ENCODE measurements at regions not wholly inside any gene's neighbourhood (a gene's known extent, or its start where the extent isn't known, plus 50 kb on each side); places are given as distances from the start of the nearest gene placed in this dataset.
A peak's percentile ranks its signal among the peaks of the same experiment; 100 is the strongest.

DNA sequence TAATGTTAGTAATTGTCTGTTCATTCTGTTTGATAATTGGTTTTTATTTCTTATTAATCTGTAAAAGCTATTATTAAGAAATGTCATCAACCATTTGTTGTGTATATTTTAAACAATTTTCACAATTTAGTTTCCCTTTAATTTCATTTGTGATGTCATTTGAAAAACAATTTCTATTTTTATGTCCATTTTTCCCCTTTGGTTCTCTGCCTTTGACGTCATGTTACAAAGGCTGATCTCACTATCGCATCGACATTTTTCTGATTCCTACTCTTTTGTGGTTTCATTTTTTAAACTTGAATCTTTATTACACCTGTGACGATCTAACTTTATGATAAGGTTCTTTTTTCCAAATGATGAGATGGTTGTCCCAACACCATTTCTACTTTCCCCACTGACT, 191.0 kb upstream of the ZNF507 start:
- Histone ChIP-seq H4K12ac (ENCODE audit: low read depth, low read length) (no peak overlapping the region), H3K14ac (ENCODE audit: low read length) (no peak overlapping the region), H2AFZ (ENCODE audit: insufficient read depth, low read length, poor library complexity) (no peak overlapping the region), H3K4me3 (ENCODE audit: low read depth, low read length) (no peak overlapping the region), H3K9me3 (ENCODE audit: insufficient read depth, low read depth, low read length) (no peaks in the 10 kb centered on the region), H2AK5ac (ENCODE audit: low read length) (no peak overlapping the region), H3K27me3 (ENCODE audit: insufficient read depth, low read length) (no peaks in the 10 kb centered on the region), H3K79me1 (ENCODE audit: low read length) (no peaks in the 10 kb centered on the region), H2BK120ac (ENCODE audit: insufficient read depth, low read length, poor library complexity) (no peak overlapping the region), H2BK12ac (ENCODE audit: low read length) (no peak overlapping the region), H4K8ac (ENCODE audit: low read depth, low read length) (no peak overlapping the region), H3K4ac (ENCODE audit: low read depth, low read length) (no peak overlapping the region), H3K9ac (ENCODE audit: low read length) (no peak overlapping the region), H3K4me1 (ENCODE audit: control insufficient read depth in 1 of 2, insufficient read depth in 2 of 2, low read length in 2 of 2) (no peaks in the 10 kb centered on the region), H2BK5ac (ENCODE audit: low read depth, low read length, poor library complexity) (no peak overlapping the region), H4K91ac (ENCODE audit: low read depth, low read length) (no peak overlapping the region), H3K79me2 (ENCODE audit: control insufficient read depth, insufficient read depth, low read length, poor library complexity) (no peaks in the 10 kb centered on the region), H3K36me3 (ENCODE audit: control insufficient read depth in 1 of 2, insufficient read depth in 2 of 2, low read length in 2 of 2) (no peaks in the 10 kb centered on the region), H3K18ac (ENCODE audit: low read length) (no peak overlapping the region), H3K4me2 (ENCODE audit: low read length) (no peak overlapping the region), H3K23ac (ENCODE audit: low read length) (no peak overlapping the region), H3K27ac (ENCODE audit: low read depth, low read length) (no peak overlapping the region)
- DNase-seq: no peak
- WGBS (ENCODE audit: extremely low coverage, insufficient coverage, insufficient read length): no CpG with 5 or more reads among the region's 4 CpGs

DNA sequence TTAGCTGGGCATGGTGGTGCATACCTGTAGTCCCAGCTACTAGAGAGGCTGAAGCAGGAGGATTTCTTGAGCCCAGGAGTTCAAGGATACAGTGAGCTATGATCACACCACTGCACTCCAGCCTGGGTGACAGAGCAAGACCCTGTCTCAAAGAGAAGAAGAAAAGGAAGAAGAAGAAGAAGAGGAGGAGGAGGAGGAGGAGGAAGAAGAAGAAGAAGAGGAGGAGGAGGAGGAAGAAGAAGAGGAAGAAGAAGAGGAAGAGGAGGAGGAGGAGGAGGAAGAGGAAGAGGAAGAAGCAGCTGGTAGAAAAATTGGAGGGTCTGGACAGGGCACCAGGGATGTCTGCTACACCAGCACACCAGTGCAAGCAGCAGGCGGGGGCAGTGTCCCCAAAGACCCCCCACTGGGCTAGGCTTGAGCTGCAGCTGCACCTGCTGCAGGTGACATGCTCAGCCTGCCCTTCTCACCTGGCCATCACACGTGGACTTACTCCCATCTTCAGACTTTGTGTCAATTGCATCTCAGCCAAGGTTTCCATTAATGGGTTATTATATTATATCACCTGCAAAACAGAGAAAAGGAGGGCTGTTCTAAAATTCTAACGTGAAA, 180.9 kb upstream of the ZNF507 start:
- Histone ChIP-seq H2BK5ac (ENCODE audit: low read depth, low read length, poor library complexity) (no peak overlapping the region), H4K8ac (ENCODE audit: low read depth, low read length) (no peak overlapping the region), H3K18ac (ENCODE audit: low read length) (no peak overlapping the region), H3K4me3 (ENCODE audit: low read depth, low read length) (no peak overlapping the region), H3K9ac (ENCODE audit: low read length) (no peak overlapping the region), H2BK12ac (ENCODE audit: low read length) (no peak overlapping the region), H2BK120ac (ENCODE audit: insufficient read depth, low read length, poor library complexity) (no peak overlapping the region), H2AFZ (ENCODE audit: insufficient read depth, low read length, poor library complexity) (no peak overlapping the region), H3K27me3 (ENCODE audit: insufficient read depth, low read length) (no peaks in the 10 kb centered on the region), H3K79me2 (ENCODE audit: control insufficient read depth, insufficient read depth, low read length, poor library complexity) (no peaks in the 10 kb centered on the region), H3K14ac (ENCODE audit: low read length) (no peak overlapping the region), H3K4ac (ENCODE audit: low read depth, low read length) (no peak overlapping the region), H4K12ac (ENCODE audit: low read depth, low read length) (no peak overlapping the region), H3K79me1 (ENCODE audit: low read length) (no peaks in the 10 kb centered on the region), H3K27ac (ENCODE audit: low read depth, low read length) (no peak overlapping the region), H4K91ac (ENCODE audit: low read depth, low read length) (no peak overlapping the region), H3K4me1 (ENCODE audit: control insufficient read depth in 1 of 2, insufficient read depth in 2 of 2, low read length in 2 of 2) (no peaks in the 10 kb centered on the region), H3K23ac (ENCODE audit: low read length) (no peak overlapping the region), H2AK5ac (ENCODE audit: low read length) (no peak overlapping the region), H3K36me3 (ENCODE audit: control insufficient read depth in 1 of 2, insufficient read depth in 2 of 2, low read length in 2 of 2) (no peaks in the 10 kb centered on the region), H3K4me2 (ENCODE audit: low read length) (no peak overlapping the region), H3K9me3 (ENCODE audit: insufficient read depth, low read depth, low read length) (peaks cover 1% of the 10 kb centered on the region)
- DNase-seq: no peak
- WGBS (ENCODE audit: extremely low coverage, insufficient coverage, insufficient read length): no CpG with 5 or more reads among the region's 3 CpGs

DNA sequence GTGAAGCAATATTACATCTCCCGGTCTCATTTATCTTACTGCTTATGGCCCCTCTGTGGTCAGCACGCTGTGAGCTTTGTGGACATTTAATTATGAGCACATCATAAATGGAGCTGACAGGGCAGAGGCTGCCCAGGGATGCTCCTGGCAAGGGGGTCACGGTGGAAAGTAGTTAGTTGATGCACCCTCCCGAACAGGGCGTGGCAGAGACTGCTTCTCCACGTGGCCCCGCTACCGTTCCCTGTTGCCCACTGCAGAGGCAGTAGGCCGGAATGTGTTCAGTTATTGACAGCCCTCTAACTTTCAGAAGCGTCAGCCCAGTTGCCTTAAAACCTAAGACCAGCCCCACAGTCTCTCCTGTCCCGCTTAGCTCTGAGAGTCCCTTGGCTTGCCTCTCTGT, 180.3 kb upstream of the ZNF507 start:
- Histone ChIP-seq H3K9ac (ENCODE audit: low read length) (no peak overlapping the region), H2AK5ac (ENCODE audit: low read length) (no peak overlapping the region), H2BK120ac (ENCODE audit: insufficient read depth, low read length, poor library complexity) (no peak overlapping the region), H4K8ac (ENCODE audit: low read depth, low read length) (no peak overlapping the region), H3K36me3 (ENCODE audit: control insufficient read depth in 1 of 2, insufficient read depth in 2 of 2, low read length in 2 of 2) (no peaks in the 10 kb centered on the region), H3K18ac (ENCODE audit: low read length) (no peak overlapping the region), H4K91ac (ENCODE audit: low read depth, low read length) (no peak overlapping the region), H3K79me2 (ENCODE audit: control insufficient read depth, insufficient read depth, low read length, poor library complexity) (no peaks in the 10 kb centered on the region), H3K4ac (ENCODE audit: low read depth, low read length) (no peak overlapping the region), H3K4me2 (ENCODE audit: low read length) (no peak overlapping the region), H3K79me1 (ENCODE audit: low read length) (no peaks in the 10 kb centered on the region), H3K4me3 (ENCODE audit: low read depth, low read length) (no peak overlapping the region), H3K23ac (ENCODE audit: low read length) (no peak overlapping the region), H2BK12ac (ENCODE audit: low read length) (no peak overlapping the region), H2AFZ (ENCODE audit: insufficient read depth, low read length, poor library complexity) (no peak overlapping the region), H3K27ac (ENCODE audit: low read depth, low read length) (no peak overlapping the region), H3K4me1 (ENCODE audit: control insufficient read depth in 1 of 2, insufficient read depth in 2 of 2, low read length in 2 of 2) (no peaks in the 10 kb centered on the region), H4K12ac (ENCODE audit: low read depth, low read length) (no peak overlapping the region), H3K14ac (ENCODE audit: low read length) (no peak overlapping the region), H2BK5ac (ENCODE audit: low read depth, low read length, poor library complexity) (no peak overlapping the region), H3K27me3 (ENCODE audit: insufficient read depth, low read length) (no peaks in the 10 kb centered on the region), H3K9me3 (ENCODE audit: insufficient read depth, low read depth, low read length) (peaks cover 1% of the 10 kb centered on the region)
- no CpG with 5 or more reads among the region's 11 CpGs for WGBS (ENCODE audit: extremely low coverage, insufficient coverage, insufficient read length)
- no peak for DNase-seq

DNA sequence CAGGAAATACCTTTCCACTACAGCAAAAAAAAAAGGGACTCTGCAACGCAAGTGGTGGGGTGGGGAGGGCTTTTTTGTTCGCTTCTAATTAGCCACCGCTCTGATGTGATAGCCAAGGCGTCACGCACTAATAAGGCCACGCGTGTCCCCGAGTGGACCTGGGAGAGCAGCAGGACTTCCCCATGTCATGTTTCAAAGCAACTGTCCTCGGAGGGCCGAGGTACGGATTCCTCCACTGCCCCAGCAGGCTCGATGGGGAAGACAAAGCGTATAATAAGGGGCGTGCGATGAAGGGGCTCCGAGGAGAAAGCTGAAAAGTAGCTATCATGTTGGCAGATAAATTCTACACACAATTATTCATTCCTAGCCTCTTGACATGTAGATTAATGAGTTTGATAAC, 179.7 kb upstream of the ZNF507 start:
- DNase-seq: no peak
- Histone ChIP-seq H3K9me3 (ENCODE audit: insufficient read depth, low read depth, low read length) (peaks cover 1% of the 10 kb centered on the region), H3K4me2 (ENCODE audit: low read length) (no peak overlapping the region), H3K79me1 (ENCODE audit: low read length) (no peaks in the 10 kb centered on the region), H2AK5ac (ENCODE audit: low read length) (no peak overlapping the region), H3K4me1 (ENCODE audit: control insufficient read depth in 1 of 2, insufficient read depth in 2 of 2, low read length in 2 of 2) (no peaks in the 10 kb centered on the region), H3K27me3 (ENCODE audit: insufficient read depth, low read length) (no peaks in the 10 kb centered on the region), H2BK120ac (ENCODE audit: insufficient read depth, low read length, poor library complexity) (no peak overlapping the region), H3K23ac (ENCODE audit: low read length) (no peak overlapping the region), H2BK12ac (ENCODE audit: low read length) (no peak overlapping the region), H4K91ac (ENCODE audit: low read depth, low read length) (no peak overlapping the region), H3K9ac (ENCODE audit: low read length) (no peak overlapping the region), H3K79me2 (ENCODE audit: control insufficient read depth, insufficient read depth, low read length, poor library complexity) (no peaks in the 10 kb centered on the region), H3K4me3 (ENCODE audit: low read depth, low read length) (peak overlapping the region; percentile 36), H3K14ac (ENCODE audit: low read length) (no peak overlapping the region), H3K36me3 (ENCODE audit: control insufficient read depth in 1 of 2, insufficient read depth in 2 of 2, low read length in 2 of 2) (no peaks in the 10 kb centered on the region), H4K8ac (ENCODE audit: low read depth, low read length) (no peak overlapping the region), H4K12ac (ENCODE audit: low read depth, low read length) (no peak overlapping the region), H3K27ac (ENCODE audit: low read depth, low read length) (no peak overlapping the region), H3K4ac (ENCODE audit: low read depth, low read length) (no peak overlapping the region), H3K18ac (ENCODE audit: low read length) (no peak overlapping the region), H2AFZ (ENCODE audit: insufficient read depth, low read length, poor library complexity) (no peak overlapping the region), H2BK5ac (ENCODE audit: low read depth, low read length, poor library complexity) (no peak overlapping the region)
- WGBS (ENCODE audit: extremely low coverage, insufficient coverage, insufficient read length): no CpG with 5 or more reads among the region's 16 CpGs
